ENCODE measurements at regions not wholly inside any gene's neighbourhood (a gene's known extent, or its start where the extent isn't known, plus 50 kb on each side); places are given as distances from the start of the nearest gene placed in this dataset.
"Not testable (repeated sequence)": the region's sequence is repeated elsewhere in the genome, so short reads cannot be mapped to it uniquely, and the experiment has no call there.

DNA sequence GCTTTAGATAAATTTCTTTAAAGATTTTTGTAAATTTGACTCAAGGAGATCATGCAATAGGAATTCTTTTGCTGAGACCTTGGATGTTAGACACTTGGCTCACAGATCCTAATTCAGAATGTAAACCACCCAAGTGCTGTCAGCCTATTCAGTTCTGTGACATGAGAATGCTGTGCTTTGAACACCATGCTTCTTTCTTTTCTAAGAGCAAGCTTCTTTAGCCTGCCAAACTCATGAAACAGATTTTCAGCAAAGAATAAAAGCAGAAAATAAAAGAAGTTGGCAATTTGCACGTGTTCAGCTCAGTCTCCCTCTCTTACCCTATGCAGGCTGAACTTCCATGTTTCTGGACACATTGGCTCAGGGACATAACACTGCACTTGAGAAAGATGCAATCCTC, 845.8 kb downstream of the UQCRFS1 start:
- DNase-seq (ENCODE audit: low spot score), result no peak

DNA sequence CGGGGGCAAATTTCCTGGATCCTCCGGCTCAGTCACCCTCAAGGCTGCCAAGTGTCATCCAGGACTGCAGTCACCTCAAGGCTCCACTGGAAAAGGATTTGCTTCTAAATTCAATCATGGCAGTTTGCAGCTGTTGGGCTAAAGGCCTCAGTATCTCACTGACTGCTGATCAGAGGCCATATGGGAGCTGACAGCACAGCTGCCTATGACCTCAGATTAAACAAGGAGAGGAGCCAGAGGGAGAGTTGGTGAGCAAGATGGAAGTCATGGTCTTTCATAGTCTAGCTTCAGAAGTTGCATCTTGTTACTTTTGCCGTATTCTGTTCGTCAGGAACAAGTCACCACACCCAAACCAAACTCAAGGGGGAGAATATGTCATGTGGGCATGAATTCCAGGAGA, 849.7 kb downstream of the UQCRFS1 start:
- no peak for DNase-seq (ENCODE audit: low spot score)

DNA sequence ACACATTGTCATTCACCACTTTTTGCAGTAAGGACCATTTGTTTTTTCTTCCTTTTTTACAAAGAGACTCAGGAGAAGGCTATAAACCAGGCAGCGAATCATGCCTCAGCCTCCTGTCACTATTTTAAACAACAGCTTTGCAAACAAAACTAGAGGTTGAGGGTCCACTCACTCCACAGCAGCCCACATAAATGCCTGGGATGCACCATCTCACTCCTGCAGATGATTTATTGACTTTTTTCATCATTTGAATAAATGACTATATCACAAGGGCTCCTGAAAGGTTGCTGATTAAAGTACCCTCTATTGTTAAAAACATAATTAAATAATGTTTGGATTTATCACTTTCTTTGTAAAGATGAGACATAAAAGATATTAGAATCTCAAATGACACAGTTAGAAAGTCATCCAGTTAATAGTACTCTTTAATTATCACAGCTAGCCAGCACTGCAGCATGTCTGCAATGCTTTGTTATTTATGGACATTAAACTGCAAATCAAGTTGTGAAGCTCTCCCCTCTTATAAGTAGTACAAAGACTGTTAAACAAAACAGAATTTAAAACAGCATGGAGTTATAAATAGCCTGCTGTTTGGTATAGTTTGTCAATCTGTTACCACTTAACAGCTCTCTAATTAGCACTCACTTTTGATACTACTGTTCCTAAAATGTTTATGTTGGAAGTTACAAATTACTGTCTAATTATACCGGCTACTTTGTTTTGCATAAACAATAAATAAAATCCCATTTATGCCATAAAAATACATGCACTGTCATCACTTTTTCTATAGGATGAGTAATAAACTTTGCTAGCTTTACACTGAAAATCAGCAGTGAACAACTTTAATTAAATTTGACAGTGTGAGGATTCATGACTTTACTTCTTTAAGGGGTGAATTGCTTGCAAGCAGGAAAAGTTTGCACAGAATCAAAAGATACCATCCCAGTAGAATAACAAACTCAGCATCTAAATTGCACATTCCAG, 853.2 kb downstream of the UQCRFS1 start:
- no peak for DNase-seq (ENCODE audit: low spot score)

DNA sequence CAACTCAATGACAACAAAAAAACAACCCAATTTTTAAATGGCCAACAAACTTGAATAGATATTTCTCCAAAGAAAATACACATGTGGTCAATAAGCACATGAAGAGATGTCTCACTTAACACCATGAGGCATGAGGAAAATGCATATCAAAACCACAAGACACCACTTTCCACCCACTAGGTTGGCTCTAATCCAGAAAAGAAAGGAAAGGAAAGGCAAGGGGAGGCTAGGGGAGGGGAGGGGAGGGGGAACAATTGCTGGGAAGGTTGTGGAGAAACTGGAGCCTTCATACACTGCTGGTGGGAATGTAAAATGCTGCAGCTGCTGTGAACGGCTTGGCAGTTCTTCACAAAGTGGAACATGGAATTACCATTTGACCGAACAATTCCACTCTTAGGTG, 854.3 kb downstream of the UQCRFS1 start:
- DNase-seq (ENCODE audit: low spot score), result no peak

DNA sequence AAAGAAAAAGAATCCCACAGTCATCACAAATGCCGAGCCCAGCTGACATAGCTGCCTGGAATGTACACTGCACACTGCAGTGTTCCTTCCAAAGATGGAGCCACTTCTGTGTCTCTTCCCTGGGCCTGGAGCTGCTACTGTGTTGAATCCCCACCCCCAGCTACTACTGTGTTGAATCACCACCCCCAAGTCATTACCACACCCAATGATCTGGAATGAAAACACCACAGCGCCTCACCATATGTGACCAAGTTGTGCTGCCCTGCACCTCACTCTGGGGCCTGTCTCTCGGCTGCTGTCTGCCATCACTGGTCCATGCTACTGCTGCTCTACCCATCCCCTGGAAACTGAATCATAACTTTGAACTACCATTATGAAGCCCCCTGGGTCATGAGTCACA, 861.2 kb downstream of the UQCRFS1 start:
- DNase-seq (ENCODE audit: low spot score), result no peak

DNA sequence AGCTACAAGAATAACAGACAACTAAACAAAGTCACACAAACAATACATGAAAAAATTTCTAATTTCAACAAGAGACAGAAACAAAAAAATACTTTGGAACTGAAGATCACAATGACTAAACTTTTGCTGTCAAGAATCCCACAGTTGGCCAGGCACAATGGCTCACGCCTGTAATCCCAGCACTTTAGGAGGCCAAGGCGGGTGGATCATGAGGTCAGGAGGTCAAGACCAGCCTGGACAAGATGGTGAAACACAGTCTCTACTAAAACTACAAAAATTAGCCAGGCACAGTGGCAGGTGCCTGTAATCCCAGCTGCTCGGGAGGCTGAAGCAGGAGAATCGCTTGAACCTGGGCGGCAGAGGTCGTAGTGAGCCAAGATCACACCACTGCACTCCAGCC, 861.6 kb downstream of the UQCRFS1 start:
- not testable (repeated sequence) for DNase-seq (ENCODE audit: low spot score)

DNA sequence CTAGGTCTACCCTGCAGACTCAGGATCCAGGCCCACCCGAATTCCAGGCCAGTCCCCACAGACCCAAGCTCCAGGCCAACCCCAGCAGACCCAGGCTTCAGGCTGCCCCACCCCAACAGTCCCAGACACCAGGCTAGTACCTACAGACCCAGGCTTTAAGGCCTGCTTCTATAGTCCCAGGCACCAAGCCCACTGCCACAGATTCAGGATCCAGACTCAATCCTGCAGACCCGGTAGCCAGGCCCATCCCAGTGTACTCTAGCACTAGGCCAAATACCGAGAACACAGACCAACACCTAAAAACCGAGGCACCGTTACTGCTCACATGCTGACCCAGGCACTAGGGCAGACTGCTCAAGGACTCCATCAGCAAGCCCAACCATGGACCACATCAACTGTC, 862.3 kb downstream of the UQCRFS1 start:
- no peak for DNase-seq (ENCODE audit: low spot score)

DNA sequence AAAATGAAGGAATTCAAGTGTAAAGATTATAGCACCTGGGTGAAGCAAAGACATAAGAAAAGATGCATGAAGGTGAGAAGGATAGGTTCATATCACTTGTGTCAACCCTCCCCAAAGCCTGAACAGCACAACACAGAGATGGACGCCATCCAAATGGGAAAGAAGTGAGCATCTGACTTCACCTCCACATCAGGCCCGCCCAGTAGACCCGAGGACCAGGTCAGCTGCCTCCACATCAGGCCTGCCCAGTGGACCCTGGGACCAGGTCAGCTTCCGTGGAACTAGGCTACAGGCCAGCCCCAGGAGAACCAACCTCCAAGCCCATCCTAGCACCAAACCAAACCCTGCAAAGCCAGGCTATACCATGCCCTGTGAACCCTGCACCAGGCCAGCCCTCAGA, 862.9 kb downstream of the UQCRFS1 start:
- DNase-seq (ENCODE audit: low spot score), result no peak

DNA sequence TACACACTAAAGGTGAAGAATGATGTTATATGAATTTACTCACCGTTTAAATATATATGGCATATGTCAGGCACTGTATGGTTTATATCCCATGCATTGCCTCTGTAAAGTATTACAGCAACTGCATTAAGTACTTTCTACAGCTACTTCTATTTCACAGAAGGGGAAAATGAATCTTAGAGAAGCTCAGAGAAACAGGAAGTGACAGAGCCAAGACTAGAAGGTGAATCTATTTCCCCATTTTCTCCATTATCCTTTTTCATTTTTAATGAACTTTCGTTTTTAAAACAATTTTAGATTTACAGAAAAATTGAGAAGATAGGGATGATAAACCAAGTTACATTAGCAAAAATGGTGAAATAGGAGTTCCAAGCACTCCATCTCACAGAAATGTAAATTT, 863.3 kb downstream of the UQCRFS1 start:
- no peak for DNase-seq (ENCODE audit: low spot score)

DNA sequence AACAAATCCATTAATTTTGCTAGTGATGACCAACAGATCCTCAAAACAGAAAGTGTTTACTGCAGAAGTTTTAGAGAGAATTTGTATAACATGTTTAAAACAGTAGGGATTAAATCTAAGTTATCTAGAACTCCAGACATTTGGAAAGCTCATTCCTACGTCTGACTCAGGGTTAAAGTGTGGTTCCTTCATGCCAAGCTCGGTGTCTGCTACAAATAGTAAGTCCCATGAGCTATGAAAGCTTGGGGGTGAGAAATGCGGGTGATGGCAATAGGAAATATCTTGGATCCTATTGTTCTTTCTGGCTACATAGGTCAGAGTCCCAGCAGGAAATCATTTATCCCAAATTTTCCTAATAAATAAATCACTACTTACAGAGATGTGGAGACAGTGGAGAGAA, 867.1 kb downstream of the UQCRFS1 start:
- no peak for DNase-seq (ENCODE audit: low spot score)

DNA sequence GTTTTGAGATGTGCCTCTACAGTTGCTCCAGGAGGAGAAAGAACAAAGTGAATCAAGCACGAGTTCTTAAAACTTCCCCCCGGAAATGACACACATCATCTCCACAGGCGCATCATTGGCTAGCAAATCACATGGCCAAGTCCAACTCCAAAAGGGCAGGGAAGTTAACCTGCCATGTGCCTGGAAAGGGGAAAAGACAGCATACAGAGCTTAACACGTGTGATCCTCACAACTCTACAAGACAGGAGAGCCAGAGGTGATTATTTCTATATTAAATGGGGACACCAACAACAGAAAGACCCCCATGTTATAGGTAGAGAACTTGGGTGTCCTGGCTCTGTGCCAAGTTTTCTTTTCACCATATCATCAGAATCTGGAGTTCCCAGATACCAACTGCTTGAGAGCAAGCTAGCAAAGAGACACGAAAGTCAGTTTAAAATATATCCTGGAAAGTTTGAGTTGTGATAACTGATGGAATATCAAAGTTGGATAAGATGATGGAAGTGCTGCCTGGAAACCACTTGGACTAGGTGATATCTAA, 871.1 kb downstream of the UQCRFS1 start:
- no peak for DNase-seq (ENCODE audit: low spot score)

DNA sequence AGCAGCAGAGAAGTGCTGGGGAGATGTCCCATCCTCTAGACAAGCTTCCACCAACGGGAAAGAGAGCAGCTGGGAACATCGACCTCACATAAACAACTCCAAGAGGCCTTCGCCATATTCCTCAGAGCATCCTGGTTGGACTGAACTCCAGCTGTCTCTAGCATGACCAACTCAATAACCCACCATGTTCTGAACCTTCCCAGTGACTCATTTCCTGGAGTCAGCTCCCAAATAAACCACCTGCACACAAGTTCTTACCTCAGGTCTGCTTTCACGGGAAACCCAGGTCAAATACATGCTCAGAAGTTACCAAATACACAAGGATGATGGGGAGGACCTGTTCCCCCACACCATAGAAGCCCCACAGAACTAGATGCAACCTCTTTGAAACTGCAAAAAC, 878.5 kb downstream of the UQCRFS1 start:
- DNase-seq (ENCODE audit: low spot score), result no peak

DNA sequence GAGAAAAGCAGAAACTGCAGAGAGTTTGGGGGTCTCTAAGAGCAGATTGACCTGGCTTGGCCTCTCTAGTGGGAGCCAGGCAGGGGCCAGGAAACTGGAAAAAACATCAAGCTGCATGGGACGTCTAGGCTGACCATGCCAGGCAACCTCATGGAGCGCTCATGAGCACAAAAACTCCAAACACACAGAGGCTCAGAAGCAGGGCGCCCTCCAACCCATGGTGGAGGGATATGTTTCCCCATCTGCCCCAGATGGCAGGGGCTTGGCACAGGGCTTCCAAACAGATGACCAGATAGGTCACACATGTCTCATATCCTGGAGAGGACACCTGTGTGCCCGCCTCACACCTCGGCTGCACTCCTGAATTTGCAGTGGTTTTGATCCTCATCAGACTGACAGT, 879.0 kb downstream of the UQCRFS1 start:
- no peak for DNase-seq (ENCODE audit: low spot score)

DNA sequence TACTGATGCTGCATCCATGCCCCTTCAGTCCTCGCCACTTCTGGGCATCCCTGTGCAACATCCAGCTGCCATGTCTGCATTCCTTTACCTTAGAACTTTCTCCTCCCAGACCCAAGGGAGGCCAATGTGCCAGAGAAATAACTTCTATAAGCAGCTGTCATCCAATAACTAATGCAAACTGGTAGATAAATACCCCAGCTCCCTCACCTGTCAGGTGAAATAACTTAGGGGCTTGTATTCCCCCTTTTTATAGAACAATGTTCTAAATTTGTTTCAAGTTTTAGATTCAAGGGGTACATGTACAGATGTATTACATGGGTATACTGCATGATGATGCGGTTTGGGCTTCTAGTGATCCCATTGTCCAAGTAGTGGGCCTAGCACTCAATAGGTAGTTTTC, 880.1 kb downstream of the UQCRFS1 start:
- no peak for DNase-seq (ENCODE audit: low spot score)

DNA sequence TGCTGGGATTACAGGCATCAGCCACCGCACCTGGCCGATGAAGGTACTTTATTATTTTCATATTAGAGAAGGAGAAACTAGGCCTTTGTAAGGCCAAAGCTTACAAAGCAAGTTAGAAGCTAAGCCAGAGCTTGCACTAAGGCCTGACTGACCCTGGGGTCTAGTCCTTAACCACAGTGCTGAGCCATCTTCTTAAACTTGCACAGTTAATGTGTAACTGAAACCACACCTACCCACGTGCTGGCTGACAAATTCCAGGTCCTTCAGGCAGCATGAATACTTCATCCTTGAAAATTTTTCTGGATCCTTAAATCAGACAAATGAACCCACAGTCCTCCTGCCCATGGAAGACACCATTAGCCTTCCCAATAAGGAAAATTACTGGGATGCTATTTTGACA, 880.6 kb downstream of the UQCRFS1 start:
- DNase-seq (ENCODE audit: low spot score), result no peak

DNA sequence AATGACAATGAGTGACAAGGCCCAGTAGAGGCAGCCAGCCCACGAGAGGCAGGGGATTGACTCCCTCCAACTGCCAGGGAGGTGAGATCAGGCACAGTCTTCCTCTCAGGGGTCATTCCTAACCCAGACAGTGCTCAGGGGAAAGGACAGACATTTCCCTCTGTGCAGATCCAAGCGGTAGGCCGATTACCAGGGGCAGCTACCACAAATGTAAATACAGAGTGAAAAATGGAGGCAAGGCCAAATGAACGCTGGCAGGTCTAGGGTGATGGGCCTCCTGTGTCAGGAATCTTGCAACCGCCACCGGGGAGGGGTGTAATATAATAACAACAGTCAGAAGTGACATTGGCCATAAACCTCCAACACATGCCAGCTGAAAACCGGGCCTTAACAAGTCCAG, 881.4 kb downstream of the UQCRFS1 start:
- DNase-seq (ENCODE audit: low spot score), result no peak

DNA sequence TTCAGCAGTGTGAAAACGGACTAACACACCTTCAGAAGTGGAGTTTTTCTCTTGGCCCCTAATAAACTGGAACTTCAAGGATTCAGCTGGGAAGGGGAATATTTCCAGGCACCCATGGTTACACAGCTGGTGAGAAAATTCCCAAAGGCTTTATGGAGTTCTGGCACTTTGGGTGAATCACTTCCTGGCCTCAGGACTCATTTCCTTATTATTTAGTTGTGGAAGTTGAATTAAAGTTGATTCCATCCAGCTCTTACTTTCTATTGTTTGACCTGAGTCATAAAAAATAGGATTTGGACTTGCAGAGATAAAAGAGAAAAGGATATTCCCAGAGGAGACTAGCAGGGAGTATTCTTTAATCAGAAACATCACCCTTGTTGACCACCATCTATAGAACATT, 882.1 kb downstream of the UQCRFS1 start:
- DNase-seq (ENCODE audit: low spot score), result no peak

DNA sequence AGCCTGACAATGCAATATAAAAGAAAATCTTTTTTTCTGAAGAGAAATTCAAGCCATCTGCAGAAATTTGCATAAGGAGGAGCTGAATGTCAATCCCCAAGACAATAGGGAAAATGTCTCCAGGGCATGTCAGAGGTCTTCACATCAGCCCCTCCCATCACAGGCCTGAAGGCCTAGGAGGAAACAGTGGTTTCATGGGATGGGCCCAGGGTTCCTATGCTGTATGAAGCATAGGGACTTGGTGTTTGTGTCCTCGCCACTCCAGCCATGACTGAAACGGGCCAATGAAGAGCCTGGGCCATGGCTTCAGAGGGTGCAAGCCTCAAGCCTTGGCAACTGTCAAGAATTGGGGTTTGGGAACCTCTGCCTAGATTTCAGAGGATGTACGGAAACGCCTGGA, 883.5 kb downstream of the UQCRFS1 start:
- no peak for DNase-seq (ENCODE audit: low spot score)

DNA sequence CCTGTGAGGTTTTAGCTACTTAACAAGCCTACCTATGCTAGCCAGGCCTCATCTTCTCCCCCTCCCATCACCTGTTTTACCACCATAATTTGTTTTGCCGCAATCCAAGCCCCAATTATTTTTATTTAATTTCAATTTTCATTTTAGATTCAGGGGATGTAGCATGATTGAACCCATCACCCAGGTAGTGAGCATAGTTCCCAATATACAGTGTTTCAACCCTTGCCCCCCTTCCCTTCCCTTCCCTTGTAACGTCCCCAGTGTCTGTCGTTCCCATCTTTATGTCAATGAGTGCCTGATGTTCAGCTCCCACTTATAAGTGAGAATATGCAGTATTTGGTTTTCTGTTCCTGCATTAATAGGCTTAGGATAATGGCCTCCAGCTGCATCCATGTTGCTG, 885.0 kb downstream of the UQCRFS1 start:
- DNase-seq (ENCODE audit: low spot score), result no peak

DNA sequence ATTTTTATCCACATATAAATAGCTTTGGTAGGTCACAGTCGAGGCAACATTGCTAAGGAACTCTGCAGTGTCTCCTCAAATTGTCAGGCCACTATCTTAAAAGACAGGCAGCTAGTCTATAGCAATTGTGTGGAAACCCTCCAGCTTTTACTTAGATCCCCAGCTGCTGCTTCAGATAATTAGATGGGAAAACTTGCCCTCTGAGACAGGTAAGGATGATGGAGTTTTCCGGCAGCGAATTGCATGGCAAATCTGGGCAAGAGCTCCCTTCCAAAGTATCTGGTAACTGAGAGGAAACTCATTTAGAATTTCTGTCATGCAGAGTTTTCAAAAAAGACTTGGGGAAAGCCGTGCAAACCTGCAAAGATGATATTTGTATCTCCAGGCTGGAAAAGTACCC, 886.2 kb downstream of the UQCRFS1 start:
- no peak for DNase-seq (ENCODE audit: low spot score)

DNA sequence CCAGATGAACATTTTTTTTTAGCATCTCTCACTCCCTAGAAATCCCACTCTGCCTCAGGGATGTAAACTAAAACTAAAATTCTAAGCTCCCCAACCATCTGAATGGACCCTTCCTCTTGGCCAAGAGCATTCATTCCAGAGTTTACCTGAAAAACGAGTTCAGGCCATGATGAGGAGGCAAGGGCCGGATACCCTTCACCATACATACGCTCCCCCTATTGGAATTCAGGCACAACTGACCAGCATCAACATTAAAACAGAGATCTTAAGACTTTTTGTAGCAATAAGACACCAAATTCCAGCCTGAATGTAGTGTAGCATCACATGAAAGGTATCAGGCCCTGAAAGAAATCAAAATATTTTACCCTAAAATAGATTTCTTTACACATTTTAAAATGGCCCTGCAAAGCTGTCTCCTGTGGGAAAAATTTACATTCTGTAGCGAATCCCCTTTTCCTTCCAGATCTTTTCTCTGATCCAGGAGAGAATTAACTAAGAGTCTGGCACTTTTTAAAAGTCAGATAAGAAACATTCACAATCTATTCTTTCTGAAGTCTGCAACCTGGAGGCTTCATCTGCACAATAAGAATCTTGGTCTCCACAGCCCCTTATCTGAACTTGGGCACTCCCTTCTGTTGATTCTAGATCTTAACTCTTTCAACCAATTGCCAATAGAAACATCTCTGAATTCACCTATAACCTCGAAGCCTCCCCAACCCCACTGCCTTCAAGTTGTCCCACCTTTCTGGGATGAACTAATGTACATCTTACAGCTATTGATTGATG, 888.5 kb downstream of the UQCRFS1 start:
- no peak for DNase-seq (ENCODE audit: low spot score)

DNA sequence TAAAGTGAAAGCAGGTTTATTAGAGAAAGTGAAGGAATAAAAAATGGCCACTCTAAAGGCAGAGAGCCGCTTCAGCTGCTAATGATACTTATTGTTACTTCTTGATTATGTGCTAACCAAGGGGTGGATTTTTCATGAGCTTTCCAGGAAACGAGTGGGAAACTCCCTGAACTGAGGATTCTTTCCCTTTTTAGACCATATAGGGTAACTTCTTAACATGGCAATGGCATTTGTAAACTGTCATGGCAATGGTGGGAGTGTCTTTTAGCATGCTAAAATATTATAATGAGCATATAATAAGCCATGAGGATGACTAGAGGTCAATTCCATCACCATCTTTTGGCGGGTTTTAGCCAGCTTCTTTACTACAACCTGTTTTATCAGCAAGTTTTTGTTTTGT, 890.0 kb downstream of the UQCRFS1 start:
- DNase-seq (ENCODE audit: low spot score), result no peak

DNA sequence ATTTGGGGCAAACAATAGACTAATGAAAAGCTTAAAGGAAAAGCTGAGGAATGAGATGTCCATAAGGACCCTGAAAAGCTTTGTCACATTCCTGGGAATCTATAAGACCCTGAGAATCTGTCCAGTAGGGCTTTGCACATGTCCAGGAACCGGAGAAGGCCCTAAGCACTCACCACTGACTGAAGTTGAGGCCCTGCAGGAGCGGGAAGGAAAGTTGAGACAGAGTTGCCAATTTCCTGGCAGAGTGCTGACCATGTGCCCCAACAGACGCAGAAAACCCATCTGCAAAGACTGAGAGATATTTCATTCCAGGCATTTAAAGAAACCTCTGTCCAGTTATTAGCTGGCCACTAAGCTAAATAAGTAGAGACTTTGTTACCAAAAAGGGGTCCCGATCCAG, 890.5 kb downstream of the UQCRFS1 start:
- no peak for DNase-seq (ENCODE audit: low spot score)
